Stomach (tissue), 8 donors: ENCODE measurements at regions not wholly inside any gene's neighbourhood (a gene's known extent, or its start where the extent isn't known, plus 50 kb on each side); places are given as distances from the start of the nearest gene placed in this dataset.

Experiments
- DNase-seq, 2 donors: peaks; one replicate each; pipeline versions ENCODE4 v3.0.0 to v3.0.0-alpha.2; 2013 to 2019
- H3K27ac ChIP-seq, 5 donors: fragments of 200-600 bp in 4 of 5; sonication (generic) in 4 of 5; one replicate each; pipeline ENCODE4 v1.5.1; 2013 to 2019; ENCODE audit warnings: mild to moderate bottlenecking in 1 of 5, moderate library complexity in 1 of 5
- H3K27me3 ChIP-seq, 3 donors: fragments of 200-600 bp; sonication (generic); one replicate each; pipeline ENCODE4 v1.5.1; 2017 to 2019; ENCODE audit warnings: mixed run types in 1 of 3
- H3K36me3 ChIP-seq, 4 donors: fragments of 200-600 bp; sonication (generic); 1 replicate in 3 of 4; 2 replicates in 1 of 4; pipeline ENCODE4 v1.5.1; 2016 to 2019
- H3K4me1 ChIP-seq, 4 donors: fragments of 200-600 bp; sonication (generic); one replicate each; pipeline ENCODE4 v1.5.1; 2016 to 2019
- H3K4me3 ChIP-seq, 4 donors: fragments of 200-600 bp; sonication (generic) in 3 of 4; one replicate each; pipeline ENCODE4 v1.5.1; 2016 to 2019; ENCODE audit warnings: mild to moderate bottlenecking in 1 of 4
- H3K9me3 ChIP-seq, 4 donors: fragments of 200-600 bp; sonication (generic); one replicate each; pipeline ENCODE4 v1.5.1; 2016 to 2019
- EP300 ChIP-seq: sonication (generic); formaldehyde crosslinking; IDR thresholded peaks from one replicate; pipeline ENCODE4 v1.6.1; 2017; ENCODE audit warnings: antibody characterized with exemption
- POLR2A ChIP-seq, 4 donors: fragments of 450-650 bp; IDR thresholded peaks; one replicate each; pipeline ENCODE4 v1.6.1; 2016; ENCODE audit warnings: antibody characterized with exemption in 4 of 4, control low read depth in 2 of 4, mild to moderate bottlenecking in 1 of 4, moderate library complexity in 1 of 4
- POLR2AphosphoS5 ChIP-seq, 3 donors: sonication (generic); formaldehyde crosslinking; IDR thresholded peaks; one replicate each; pipeline ENCODE4 v1.6.1; 2016; ENCODE audit warnings: antibody characterized with exemption in 3 of 3
- WGBS, 5 donors: extraction: QIAGEN DNeasy Blood & Tissue Kit in 3 of 5; methylation state at CpG; one replicate each; pipeline versions ENCODE4 v1.1.5 to v1.1.7; 2013 to 2018; 5-methylcytosine and 5-hydroxymethylcytosine counted together
- intact Hi-C: fragments of 100-400 bp; cut with DNase I; formaldehyde crosslinking; loops from one replicate; pipeline ENCODE4 v1.15.1; 2023; ENCODE audit warnings: low total_unique reads
- TF ChIP-seq, protein P1 (sequence below), 7 experiments: fragments of 450-650 bp in 4 of 7; fragments of 200-600 bp in 3 of 7; sonication (generic) in 3 of 7; IDR thresholded peaks; one replicate each; pipeline ENCODE4 v1.5.1; 2016 to 2019; ENCODE audit warnings: antibody characterized with exemption in 7 of 7, control low read depth in 2 of 7, mild to moderate bottlenecking in 1 of 7
- donor health status: healthy with polysubstance abuse.
- donor health status: Bipolar disorder and iron deficiency.
- donor health status: healthy.

DNA sequence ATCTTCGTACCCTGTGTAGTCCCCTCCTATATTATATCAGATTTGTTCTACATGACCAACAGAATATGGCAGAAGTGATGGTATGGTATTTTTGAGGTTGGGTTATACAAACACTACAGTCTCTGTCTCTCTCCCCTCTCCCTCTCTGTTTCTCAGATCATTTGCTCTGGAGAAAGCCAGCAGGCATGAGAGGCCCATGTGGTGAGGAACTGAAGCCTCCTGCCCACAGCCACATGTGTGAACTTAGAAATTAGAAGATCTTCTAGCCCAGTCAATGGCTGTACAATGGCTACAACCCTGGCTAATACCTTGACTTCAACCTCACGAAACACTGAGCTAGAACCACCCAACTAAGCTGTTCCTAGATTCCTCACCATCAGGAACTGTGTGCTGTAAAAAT lies 250.6 kb downstream of the SMAD2 start:
- H3K9me3 ChIP-seq: no peaks in the 10 kb centered on the region
- no peaks in the 10 kb centered on the region for H3K36me3 ChIP-seq
- no peak overlapping the region for H3K27ac ChIP-seq
- H3K27me3 ChIP-seq: no peaks in the 10 kb centered on the region
- intact Hi-C loops: no loop called here
- H3K4me3 ChIP-seq: no peak overlapping the region
- TF ChIP-seq POLR2A (IDR thresholded peaks at IDR 0.05): no peak
- TF ChIP-seq EP300: no peak
- TF ChIP-seq, protein P1, sequence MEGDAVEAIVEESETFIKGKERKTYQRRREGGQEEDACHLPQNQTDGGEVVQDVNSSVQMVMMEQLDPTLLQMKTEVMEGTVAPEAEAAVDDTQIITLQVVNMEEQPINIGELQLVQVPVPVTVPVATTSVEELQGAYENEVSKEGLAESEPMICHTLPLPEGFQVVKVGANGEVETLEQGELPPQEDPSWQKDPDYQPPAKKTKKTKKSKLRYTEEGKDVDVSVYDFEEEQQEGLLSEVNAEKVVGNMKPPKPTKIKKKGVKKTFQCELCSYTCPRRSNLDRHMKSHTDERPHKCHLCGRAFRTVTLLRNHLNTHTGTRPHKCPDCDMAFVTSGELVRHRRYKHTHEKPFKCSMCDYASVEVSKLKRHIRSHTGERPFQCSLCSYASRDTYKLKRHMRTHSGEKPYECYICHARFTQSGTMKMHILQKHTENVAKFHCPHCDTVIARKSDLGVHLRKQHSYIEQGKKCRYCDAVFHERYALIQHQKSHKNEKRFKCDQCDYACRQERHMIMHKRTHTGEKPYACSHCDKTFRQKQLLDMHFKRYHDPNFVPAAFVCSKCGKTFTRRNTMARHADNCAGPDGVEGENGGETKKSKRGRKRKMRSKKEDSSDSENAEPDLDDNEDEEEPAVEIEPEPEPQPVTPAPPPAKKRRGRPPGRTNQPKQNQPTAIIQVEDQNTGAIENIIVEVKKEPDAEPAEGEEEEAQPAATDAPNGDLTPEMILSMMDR (IDR thresholded peaks at IDR 0.05): no peak
- TF ChIP-seq POLR2AphosphoS5 (IDR thresholded peaks at IDR 0.05): no peak
- H3K4me1 ChIP-seq: no peaks in the 10 kb centered on the region
- WGBS, 5 donors: 64 to 88% (median 80%) methylated on average over 2 of the region's 2 CpGs
- DNase-seq: no peak

DNA sequence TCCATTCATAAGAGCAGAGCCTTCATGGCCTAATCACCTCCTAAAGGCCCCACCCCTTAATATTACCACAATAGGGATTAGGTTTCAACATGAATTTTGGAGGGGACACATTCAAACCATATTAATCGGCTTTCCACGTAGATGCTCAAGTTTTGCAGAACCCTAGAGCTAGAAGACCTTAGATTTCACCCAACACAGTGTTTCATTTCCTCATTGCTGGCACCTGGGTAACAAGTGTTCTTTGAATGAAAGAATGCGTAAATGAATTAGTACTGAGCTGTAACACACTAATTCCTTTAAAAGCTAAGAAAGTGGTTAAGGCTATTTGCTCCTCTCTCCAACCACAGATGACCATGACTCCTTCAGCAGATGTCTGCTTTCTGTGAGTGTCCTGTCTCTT lies 252.5 kb downstream of the SMAD2 start:
- Histone ChIP-seq H3K27ac (no peak overlapping the region), H3K4me3 (no peak overlapping the region), H3K27me3 (no peaks in the 10 kb centered on the region), H3K9me3 (no peaks in the 10 kb centered on the region), H3K36me3 (no peaks in the 10 kb centered on the region), H3K4me1 (no peaks in the 10 kb centered on the region)
- DNase-seq: no peak
- TF ChIP-seq, protein P1 (IDR thresholded peaks at IDR 0.05): no peak
- TF ChIP-seq EP300: no peak
- no peak for TF ChIP-seq POLR2A (IDR thresholded peaks at IDR 0.05)
- no peak for TF ChIP-seq POLR2AphosphoS5 (IDR thresholded peaks at IDR 0.05)
- 85 to 95% (median 89%) methylated on average over 3 of the region's 3 CpGs for WGBS, 5 donors
- intact Hi-C loops: no loop called here

DNA sequence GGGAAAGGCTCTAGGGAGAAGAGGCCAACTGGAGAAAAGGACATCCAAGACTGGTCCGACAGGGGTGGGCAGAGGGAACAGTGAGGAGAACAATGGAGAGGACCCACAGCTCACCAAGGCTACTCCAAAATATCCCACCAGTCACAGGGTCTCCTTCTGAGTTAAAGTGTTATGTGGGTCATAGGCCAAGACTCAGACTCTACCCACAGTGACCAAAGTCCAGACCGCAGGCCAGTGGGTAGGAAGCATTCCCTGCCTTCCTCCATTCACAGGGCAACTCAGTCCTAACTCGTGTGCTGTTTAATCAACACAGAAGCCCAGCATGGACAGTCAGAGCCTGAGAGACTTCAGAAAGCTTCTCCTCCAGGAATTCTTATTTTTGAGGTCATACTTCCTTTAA lies 260.6 kb downstream of the SMAD2 start:
- TF ChIP-seq, protein P1 (IDR thresholded peaks at IDR 0.05): no peak
- no peak for TF ChIP-seq POLR2A (IDR thresholded peaks at IDR 0.05)
- H3K36me3 ChIP-seq: no peaks in the 10 kb centered on the region
- no peaks in the 10 kb centered on the region for H3K4me1 ChIP-seq
- no peaks in the 10 kb centered on the region for H3K9me3 ChIP-seq
- WGBS, 5 donors: 41 to 61% (median 57%) methylated on average over 3 of the region's 3 CpGs
- no peak overlapping the region for H3K27ac ChIP-seq
- peaks cover 0 to 17% (median 0%) of the 10 kb centered on the region in 3 donors for H3K27me3 ChIP-seq
- no peak overlapping the region for H3K4me3 ChIP-seq
- intact Hi-C loops: no loop called here
- DNase-seq: no peak

DNA sequence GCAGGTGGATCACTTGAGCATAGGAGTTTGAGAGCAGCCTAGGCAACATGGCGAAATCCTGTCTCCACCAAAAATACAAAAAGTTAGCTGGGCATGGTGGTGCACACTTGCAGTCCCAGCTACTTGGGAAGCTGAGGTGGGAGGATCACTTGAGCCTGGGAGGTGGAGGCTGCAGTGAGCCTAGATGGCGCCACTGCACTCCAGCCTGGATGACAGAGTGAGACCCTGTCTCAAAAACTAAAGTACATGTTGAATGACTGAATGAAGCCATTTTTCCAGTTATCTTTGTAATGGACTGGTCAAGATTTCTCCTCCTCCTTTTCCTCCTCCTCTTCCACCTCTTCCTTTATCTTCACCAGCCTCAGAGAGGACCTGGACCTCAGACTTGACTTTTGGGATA lies 272.0 kb downstream of the SMAD2 start:
- TF ChIP-seq POLR2AphosphoS5 (IDR thresholded peaks at IDR 0.05): no peak
- TF ChIP-seq, protein P1 (IDR thresholded peaks at IDR 0.05): no peak
- no peak for TF ChIP-seq POLR2A (IDR thresholded peaks at IDR 0.05)
- no peak for TF ChIP-seq EP300
- no peak for DNase-seq
- Histone ChIP-seq H3K27ac (no peak overlapping the region), H3K4me1 (no peaks in the 10 kb centered on the region), H3K9me3 (peaks cover 0 to 8% (median 0%) of the 10 kb centered on the region in 4 donors), H3K4me3 (no peak overlapping the region), H3K36me3 (no peaks in the 10 kb centered on the region), H3K27me3 (no peaks in the 10 kb centered on the region)
- intact Hi-C loops: no loop called here
- WGBS, 5 donors: 68 to 92% (median 73%) methylated on average over 2 of the region's 2 CpGs
